22Rv1 (cell line): ENCODE measurements at regions not wholly inside any gene's neighbourhood (a gene's known extent, or its start where the extent isn't known, plus 50 kb on each side); places are given as distances from the start of the nearest gene placed in this dataset.

ENCODE experiments used
- CTCF ChIP-seq: fragments of 450-650 bp; IDR thresholded peaks from 2 replicates; pipeline ENCODE4 v1.5.1; 2017; ENCODE audit warnings: mild to moderate bottlenecking
- ZFX ChIP-seq: fragments of 450-650 bp; IDR thresholded peaks from 2 replicates; pipeline ENCODE4 v1.6.1; 2017; ENCODE audit warnings: antibody characterized with exemption, borderline replicate concordance

DNA sequence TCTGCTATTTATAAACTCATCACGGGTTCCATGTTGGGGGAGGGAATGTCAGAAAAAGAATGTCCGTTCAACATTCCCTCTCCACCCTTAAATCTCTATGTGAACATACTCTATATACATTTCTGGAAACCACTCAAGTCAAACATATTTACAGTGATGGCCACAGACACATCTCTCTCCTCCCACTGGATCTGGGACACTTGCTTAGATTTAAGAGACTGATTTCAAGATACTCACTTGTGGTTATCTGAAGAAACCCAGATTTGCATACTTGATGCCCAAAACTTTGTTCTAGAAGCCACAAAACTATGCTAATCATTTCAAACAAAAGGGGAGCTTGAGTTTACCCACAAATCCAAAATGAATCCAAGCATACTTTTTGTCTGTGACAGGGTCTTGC is 182.9 kb upstream of the SOX9 start:
- TF ChIP-seq CTCF (no peak), ZFX (no peak)
